NOMO-1 treated with dmso at 0.1 percent for 144 hours (cell line): ENCODE measurements at regions not wholly inside any gene's neighbourhood (a gene's known extent, or its start where the extent isn't known, plus 50 kb on each side); places are given as distances from the start of the nearest gene placed in this dataset.

Experiments
- DNase-seq: peaks from one replicate; lab custom pipeline; 2025; ENCODE audit not compliant: unreplicated experiment; lab: John Stamatoyannopoulos, UW

DNA sequence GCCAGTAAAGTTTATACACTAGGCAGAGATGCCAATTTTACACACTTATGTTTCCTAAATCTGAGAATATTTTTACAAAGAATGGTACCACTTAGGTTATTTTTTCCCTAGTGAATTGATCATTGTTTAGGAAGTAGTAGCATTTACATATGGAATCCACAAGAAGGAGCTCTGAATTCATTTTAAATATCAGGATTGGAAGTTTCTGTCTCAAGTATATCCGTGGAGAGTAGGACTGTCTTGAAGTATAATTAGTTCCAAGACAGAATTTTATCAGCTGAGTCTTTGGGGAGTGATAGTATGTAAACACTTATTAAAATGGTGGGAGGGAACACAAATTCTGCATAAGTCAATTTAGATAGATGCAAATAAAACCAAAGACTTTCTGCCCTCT lies 82.3 kb upstream of the FAM98A start:
- DNase-seq = no peak

DNA sequence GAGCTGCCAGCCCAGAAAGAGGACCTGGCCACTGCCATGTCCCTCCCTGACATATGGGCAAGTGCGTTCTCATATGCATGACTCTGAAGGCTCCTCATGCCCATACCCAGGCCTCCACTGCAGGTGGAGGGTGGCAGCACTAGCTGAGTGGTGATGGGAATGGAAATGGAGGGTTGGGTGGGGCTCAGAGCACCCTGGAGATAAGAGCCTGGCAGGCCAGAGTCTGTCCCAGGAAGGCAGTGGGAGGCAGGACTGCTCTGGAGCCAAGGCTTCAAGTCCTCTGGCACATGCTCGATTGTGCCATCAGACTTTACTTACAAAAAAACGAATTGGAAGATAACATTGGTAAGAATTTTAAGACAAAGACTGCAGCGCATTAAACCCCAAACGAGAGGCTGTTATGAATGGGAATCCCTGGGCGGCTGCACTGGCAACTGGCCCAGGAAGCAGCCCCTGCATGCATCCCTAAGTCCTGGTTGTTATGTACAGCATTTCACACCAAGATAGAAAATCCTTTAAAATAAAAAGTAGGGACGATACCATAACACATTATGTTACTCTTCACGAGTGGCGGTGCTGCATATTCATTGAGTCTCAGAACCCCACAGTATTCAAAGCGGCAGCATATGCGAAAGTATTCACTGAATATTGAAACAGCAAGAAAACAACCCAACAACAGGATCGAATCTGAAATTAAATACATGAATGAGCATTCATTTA lies 81.7 kb upstream of the FAM98A start:
- no peak for DNase-seq

DNA sequence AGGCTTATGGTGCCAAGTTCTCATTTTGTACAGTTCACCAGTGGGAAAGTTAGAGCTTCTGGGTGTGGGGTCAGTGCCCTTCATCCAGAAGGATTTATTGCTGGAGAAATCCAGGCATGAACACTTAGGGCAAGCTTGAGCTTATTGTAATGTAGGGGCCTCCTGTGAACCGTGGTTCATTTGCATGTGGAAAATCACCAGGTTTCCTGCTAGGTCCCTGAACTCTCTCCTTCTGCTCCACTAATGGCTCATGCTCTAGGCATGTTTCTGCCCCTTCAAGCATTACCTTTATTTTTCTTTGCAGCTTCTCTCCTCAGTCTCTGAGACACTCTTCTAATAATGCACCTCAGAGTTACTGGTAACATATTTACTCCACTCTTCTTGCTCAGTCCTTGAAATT lies 79.3 kb upstream of the FAM98A start:
- DNase-seq = no peak

DNA sequence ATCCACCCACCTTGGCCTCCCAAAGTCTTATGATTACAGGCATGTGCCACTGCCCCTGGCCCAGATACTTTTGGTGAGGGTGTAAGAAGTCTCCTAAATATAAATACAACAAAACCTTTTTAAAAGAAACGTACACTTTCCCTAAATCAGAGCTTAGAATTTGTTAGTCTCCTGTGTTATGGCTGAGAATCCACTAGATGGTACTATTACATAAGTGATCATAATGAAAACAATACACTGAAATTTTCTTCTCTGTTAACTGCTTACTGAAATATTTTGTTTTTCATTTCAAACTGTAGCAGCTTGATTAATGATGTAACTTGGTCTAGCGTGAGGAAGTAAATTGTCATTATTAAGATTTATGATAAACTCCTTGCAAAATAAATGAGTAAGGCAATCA lies 74.8 kb upstream of the FAM98A start:
- DNase-seq = no peak

DNA sequence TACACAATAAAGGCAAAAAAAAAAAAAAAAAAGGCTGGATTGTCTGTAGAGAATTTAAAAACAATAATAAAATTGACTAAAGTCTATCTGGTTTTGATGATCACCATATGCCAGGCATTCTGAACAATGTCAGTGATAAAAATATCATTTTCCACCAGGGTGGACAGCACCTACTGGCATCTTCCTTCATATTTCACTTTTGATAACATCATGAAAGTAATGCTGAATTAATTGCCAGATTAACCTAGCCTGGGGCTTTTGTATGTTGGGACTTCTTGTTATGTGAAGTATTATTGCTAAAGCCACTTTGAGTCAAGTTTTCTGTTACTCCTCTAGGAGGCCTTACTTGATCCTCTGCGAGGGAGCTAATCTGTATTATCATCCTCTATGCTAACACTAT lies 73.8 kb upstream of the FAM98A start:
- no peak for DNase-seq

DNA sequence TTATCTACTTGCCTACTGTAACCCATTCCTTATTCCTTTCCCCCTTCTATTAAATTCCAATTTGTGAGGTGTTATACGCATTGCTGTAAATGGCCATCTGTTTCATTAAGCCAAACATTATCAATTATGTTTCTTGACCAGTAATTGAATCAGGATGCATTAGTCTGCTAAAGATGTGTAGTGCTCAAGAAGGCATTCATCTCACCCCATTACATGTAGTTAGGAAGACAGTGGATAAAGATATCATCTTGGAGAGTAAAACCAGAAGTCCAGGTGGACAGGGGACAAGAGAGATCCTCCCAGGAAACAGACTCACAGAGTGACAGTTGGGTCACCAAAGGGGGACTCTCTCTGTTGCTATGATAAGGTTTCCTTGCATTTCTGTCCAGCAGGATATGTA lies 73.3 kb upstream of the FAM98A start:
- no peak for DNase-seq

DNA sequence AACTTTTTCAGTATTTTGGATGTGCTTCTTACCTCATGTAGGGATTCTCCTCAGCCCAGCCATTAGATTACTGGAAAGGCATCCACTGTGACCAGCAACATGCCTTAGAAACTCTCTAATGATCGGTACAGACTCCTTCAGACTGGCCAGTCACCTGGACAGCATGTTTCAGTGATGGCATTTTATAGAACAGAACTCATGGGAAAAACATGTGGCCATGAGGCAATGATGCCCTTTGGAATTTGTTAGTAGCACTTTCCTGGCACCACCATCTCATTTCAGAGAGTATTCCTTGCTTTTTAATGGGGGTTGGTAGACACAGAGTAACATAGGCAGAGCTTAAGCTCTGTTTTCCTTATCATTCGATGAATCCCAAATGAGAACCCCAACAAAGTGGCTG lies 72.1 kb upstream of the FAM98A start:
- no peak for DNase-seq

DNA sequence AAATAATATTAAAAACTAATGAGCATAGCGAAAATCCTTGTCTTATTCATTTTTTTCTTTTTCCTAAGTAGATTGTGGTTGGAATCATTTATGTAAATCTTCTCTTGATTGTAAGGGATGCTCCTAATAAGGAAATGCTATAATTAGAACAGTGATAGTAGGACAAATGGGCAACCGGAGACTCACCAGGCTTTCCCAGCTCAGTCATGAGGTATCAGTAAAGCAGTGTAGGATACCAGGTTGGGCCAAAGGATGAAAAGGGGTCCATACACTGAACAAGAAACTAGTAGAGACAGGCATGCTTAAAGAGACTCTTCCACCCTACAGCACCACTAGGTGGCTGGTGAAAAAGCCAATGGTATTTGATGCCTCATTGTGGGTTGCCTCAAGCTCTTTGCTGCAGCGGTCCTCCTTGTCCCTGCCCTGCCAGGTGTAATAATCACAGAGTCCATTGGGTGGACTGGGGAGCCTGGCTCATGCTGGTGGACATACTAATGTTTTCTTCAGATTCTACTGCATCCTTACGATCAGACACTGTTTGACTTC lies 71.4 kb upstream of the FAM98A start:
- no peak for DNase-seq

DNA sequence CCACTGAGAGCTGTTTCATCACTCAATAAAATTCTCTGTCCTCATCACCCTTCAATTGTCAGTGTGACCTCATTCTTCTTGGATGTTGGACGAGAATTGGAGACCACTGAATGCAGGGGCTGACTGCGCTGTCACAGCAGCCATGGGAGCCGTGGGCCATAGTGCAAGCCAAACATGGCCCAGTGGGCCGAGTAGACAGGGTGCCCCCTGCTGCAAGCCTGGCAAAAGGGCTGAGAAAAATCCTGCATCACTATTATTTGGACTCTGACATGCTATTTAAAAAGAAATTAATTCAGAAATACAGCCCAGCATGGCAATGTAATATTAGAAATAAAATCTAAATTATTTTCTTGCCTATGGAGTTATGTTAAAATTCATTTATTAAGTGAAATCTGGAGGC lies 67.8 kb upstream of the FAM98A start:
- no peak for DNase-seq

DNA sequence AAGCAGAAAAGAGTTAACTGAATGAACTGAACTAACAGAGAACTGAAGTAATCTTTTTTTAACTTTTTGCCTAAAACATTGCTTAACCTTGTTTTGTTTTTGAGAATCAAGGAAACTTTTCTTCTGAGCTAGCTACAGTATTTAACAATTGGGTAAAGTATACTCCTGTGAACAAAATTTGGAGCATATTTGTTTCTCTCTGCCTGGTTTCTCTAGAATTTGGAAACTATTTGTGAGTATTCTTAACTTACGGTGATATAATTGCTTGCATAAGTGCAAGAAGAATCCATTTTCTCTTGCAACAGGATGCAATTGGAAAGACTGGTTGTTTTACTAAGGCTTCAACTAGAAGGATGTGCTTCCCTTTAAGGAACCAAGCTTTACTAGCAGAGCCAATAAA lies 65.9 kb upstream of the FAM98A start:
- DNase-seq = no peak

DNA sequence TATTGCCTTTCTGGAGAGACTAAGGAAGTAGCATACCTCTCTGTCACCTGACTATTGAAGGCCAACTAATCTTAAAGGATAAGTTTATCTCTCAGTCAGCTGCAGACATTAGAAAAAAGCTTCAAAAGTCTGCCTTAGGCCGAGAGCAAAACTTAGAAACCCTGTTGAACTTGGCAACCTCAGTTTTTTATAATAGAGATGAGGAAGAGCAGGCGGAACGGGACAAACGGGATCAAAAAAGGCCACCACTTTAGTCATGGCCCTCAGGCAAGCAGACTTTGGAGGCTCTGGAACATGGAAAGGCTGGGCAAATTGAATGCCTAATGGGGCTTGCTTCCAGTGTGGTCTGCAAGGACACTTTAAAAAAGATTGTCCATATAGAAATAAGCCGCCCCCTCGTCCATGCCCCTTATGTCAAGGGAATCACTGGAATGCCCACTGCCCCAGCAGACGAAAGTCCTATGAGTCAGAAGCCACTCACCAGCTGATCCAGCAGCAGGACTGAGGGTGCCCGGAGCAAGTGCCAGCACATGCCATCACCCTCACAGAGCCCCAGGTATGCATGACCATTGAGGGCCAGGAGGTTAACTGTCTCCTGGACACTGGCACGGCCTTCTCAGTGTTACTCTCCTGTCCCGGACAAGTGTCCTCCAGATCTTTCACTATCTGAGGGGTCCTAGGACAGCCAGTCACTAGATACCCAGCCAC lies 61.5 kb upstream of the FAM98A start:
- no peak for DNase-seq

DNA sequence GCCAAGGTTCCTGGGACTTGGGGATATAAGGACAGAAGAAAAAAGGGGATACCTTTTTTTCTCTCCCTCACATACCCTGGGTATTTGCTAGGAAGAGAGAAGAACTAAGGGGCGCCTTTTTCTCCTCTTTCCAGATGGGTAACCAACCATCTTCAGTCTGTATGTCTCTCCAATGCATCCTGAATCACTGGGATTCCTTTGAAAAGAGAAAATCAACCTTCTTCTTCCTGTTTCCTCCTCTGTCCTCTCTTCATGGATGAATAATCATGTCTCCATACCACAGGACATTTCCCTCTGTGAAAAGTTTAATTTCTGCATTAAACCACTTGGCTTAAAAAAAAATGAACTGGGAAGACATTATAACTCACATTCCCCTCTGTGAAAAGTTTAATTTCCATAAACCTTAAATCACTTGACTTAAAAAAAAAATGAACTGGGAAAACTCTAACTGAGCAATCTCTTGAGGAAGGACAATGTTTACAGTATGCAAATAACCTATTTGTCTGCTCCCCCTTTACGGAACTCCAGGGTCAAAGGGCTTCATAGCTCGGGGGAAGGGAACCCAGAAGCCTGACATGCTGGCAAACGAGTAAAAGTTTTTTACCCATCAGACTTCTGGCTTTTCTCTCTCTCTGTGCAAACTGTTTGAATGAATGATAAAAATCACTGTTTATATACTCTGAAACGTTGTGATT lies 56.7 kb upstream of the FAM98A start:
- DNase-seq = no peak

DNA sequence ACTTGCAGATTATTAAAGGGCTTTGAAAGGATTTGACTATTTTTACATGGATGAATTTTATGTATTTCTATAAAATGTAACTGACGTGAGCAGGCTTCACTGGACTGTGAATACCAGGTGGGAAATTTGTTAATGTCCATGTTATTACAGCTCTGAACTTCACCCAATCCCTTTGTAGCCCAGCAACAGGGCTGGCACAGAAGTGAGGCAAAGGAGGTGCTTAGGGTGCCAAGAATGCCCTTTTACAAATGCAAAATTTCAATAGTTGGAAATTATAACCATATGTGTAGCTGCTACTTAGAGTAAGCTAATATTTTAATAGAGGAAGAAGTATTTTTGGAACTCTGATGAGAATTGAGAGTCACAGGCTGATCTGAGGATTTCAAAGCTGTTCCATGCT lies 53.7 kb upstream of the FAM98A start:
- no peak for DNase-seq

DNA sequence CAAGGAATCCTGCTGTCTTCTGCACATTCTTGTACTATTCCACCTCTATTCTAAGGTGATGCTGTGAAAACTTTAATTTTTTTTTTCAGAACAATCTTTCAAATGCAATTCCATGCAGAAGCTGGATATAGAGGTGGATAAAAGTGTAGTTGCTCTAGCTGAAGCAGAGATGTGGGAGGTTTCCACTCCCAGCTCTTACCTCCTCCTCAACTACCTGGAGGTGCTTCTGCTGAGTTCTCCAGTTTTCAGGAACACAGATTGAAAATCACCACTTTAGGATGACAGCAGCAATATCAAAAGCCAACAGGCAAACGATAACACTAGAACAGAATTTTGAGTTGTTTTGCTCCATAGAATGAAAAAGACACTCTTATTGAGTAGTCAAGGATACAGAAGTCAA lies 51.1 kb upstream of the FAM98A start:
- no peak for DNase-seq
